ENCODE measurements at regions not wholly inside any gene's neighbourhood (a gene's known extent, or its start where the extent isn't known, plus 50 kb on each side); places are given as distances from the start of the nearest gene placed in this dataset.

DNA sequence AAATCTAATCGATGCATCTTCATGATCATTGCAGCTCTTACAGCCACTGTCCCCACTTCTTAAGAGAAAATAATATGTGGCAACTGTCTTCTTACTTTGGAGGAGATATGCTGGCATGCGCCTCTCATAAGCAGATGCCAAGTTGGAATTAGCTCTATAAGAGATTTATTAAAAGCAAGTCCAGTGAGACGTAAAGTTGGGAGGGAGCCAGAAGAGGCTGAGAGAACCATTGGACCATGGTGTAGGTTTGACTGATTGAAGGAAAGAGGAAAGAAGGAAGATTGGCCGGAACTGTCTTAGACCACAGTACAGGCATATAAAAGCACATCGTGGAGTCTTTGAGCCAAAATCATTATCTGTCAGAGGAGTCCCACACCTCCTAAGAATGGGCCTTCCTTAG lies 265.7 kb upstream of the ZC3H15 start:
- no peak for DNase-seq
- in situ Hi-C loops (cut with HindIII; ENCODE audit: low pct_ligation_motif_present, low pct_unique_long_range_greater_than_20kb, low sequenced_read_pairs), result no loop called here

DNA sequence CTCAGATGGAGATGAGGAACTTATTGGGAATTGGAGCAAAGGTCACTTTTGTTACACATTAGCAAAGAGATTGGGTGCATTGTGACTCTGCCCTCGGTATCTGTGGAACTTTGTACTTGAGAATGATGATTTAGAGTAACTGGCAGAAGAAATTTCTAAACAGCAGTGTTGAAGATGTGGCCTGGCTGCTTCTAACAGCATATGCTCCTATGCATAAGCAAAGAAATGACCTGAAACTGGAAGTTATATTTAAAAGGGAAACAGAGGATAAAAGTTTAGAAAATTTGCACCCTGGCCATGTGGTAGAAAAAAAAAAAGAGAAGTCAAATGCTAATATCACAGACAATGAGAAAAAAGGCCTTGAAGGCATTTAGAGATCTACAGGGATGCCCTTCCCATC lies 256.8 kb upstream of the ZC3H15 start:
- no peak for DNase-seq
- in situ Hi-C loops (cut with HindIII; ENCODE audit: low pct_ligation_motif_present, low pct_unique_long_range_greater_than_20kb, low sequenced_read_pairs), result no loop called here

DNA sequence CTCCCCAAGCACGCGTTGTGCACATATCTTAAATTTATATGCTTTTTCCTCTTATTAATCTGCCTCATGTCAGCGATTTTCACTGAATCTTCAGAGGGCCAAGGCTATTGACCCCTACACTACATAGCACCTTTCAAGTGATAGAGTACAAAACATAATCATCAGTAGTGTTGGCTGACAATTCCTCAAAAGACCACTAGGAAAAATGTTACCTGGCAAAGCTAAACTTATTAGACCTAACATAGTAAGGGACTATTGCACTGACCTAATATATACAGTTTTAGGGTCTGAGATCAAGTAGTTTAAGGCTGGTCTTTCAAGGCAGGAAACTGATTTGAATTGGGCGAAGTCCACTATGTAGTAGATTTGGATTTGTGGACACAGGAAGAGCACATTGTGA lies 244.2 kb upstream of the ZC3H15 start:
- DNase-seq, result no peak

DNA sequence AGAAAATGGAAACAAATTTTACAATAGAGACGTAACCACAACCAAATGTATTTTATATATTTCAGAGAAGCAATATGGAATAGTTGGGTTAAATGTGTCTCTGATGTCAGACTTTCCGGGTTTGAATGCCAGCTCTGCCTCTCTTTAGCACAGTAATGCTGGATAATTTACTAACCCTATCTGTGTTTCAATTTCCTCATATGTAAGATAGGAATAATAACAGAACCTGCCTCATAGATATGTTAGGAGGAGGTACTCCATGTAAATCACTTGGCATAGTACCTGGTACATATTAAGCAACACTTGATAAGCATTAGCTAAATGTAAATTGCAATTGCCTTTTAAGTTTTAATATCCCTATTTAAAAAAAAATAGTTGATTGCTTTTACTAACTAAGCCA lies 231.3 kb upstream of the ZC3H15 start:
- in situ Hi-C loops (cut with HindIII; ENCODE audit: low pct_ligation_motif_present, low pct_unique_long_range_greater_than_20kb, low sequenced_read_pairs), result no loop called here

More for the DNA sequence above, 244.2 kb upstream of the ZC3H15 start:
- in situ Hi-C loops (cut with HindIII; ENCODE audit: low pct_ligation_motif_present, low pct_unique_long_range_greater_than_20kb, low sequenced_read_pairs), result no loop called here

DNA sequence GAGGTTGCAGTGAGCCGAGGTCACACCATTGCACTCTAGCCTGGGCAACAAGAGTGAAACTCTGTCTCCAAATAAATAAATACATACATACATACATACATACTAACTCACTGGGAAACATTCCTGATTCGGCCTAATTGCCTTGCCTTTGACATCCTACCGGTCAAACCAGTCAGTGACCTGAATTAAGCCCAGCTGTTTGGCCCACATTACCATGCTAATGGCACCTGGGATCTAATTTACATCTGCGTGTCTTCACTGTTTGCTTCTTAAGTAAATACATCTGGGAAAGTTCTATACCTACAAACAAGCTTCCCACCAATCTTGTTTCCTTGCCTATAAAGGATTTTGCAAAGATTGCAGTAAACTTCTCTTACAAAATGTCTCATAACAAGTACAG lies 230.2 kb upstream of the ZC3H15 start:
- in situ Hi-C loops (cut with HindIII; ENCODE audit: low pct_ligation_motif_present, low pct_unique_long_range_greater_than_20kb, low sequenced_read_pairs), result no loop called here
- no peak for DNase-seq

More for the DNA sequence above, 231.3 kb upstream of the ZC3H15 start:
- no peak for DNase-seq

DNA sequence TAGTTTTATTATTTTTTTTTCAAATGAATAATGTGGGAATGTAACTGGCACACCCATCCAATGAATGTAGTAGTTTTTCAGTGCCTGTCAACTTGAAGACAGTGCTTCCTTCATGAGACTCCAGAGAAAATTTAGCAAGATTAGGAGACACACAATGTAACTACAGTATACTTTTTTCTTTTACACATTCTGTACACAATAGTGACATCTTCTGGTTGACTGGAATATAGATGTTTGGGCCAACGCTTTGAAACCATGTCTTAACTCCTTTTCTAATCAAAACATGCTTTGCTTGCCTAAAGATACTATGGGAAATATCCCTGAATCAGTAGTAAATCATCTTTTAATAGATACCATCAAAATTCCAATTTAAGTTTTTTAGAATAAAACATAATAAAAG lies 229.5 kb upstream of the ZC3H15 start:
- in situ Hi-C loops (cut with HindIII; ENCODE audit: low pct_ligation_motif_present, low pct_unique_long_range_greater_than_20kb, low sequenced_read_pairs), result no loop called here
- peak; percentile 55 for DNase-seq

DNA sequence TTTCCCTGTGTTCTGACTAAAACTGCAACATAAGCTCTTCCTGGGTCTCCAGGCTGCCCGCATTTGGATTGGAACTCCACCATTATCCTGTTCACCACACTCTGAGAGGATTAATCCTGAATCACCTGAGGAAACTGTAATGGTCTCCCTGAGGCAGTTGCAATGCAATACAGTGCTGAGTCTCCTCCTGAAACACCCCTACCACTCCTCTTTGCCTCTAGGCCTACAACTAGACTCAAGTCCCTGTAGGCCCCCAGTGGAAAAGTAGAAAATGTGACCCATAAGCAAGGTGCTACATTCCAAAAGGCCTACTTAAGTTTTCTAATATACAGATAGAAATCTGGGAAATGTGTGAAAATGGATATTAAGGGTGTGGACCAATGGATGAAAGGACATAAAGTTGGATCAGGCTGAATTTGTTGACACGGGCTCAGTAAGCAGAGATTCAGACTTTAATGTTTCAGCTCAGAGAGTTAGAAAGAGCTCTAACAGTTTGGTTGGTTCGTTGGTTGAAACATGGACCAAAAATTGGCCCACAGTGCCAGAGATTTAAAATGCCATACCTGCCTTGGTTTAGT lies 222.3 kb upstream of the ZC3H15 start:
- in situ Hi-C loops (cut with HindIII; ENCODE audit: low pct_ligation_motif_present, low pct_unique_long_range_greater_than_20kb, low sequenced_read_pairs), result no loop called here

DNA sequence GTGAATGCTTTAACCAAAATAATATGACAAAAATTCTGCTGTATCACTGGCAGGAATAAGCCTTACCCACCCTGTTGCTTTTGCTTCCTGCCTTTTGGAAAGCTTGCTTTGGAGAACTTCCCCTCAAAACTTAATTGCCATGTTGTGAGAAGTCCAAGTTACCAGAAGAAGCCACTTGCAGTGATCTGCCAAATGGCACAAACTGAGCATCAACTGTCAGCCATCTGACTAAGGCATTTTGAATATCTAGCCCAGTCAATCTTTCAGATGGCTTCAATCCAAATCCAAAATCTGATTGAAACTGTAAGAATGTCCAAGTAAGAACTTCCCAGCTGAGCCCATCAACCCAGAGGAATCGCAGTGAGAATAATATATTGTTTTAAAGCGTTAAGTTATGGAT lies 216.5 kb upstream of the ZC3H15 start:
- in situ Hi-C loops (cut with HindIII; ENCODE audit: low pct_ligation_motif_present, low pct_unique_long_range_greater_than_20kb, low sequenced_read_pairs), result no loop called here
- no peak for DNase-seq

More for the DNA sequence above, 222.3 kb upstream of the ZC3H15 start:
- no peak for DNase-seq

DNA sequence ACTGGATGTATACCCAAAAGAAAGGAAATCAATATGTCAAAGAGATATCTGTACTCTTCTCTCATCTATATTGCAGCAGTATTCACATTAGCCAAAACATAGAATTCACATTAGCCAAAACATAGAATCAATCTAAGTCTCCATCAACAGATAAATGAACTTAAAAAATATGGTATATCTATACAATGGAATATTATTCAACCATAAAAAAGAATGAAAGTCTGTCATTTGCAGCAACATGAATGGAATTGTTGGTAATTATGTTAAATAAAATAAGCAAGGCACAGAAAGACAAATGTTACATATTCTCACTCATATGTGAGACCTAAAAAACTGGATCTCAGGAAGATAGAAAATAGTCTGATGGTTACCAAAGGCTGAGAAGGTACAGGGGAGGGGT lies 212.1 kb upstream of the ZC3H15 start:
- in situ Hi-C loops (cut with HindIII; ENCODE audit: low pct_ligation_motif_present, low pct_unique_long_range_greater_than_20kb, low sequenced_read_pairs), result no loop called here
- no peak for DNase-seq

DNA sequence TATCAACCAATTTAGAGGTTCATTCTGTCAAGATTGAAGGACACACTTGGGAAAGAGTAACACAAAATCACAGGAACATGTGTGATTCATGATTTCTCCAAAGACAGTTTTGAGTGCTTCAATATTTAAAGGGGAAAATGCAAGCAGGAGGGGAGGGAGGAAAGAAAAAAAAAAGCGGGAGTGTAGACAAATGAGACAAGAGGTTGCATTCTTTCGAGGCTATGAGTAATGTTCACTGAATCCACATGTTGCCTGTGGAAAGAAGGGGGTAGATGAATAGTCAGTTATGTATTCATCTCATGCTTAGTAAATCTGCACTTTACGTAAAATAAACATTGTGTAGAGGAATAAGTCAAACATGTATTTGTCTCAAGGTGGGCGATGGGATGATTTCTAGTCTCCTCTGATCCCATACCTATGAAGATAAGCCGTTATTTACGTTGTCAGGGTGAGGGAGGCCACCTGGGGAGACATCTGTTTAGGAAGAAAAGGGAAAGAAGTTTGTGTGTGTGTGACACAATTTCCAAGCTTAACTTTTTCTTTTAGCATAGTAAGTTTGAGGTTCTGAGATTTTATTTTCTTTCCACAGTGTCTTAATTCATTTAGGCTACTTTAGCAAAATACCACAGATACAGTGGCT lies 211.0 kb upstream of the ZC3H15 start:
- in situ Hi-C loops (cut with HindIII; ENCODE audit: low pct_ligation_motif_present, low pct_unique_long_range_greater_than_20kb, low sequenced_read_pairs), result no loop called here
- DNase-seq, result no peak

DNA sequence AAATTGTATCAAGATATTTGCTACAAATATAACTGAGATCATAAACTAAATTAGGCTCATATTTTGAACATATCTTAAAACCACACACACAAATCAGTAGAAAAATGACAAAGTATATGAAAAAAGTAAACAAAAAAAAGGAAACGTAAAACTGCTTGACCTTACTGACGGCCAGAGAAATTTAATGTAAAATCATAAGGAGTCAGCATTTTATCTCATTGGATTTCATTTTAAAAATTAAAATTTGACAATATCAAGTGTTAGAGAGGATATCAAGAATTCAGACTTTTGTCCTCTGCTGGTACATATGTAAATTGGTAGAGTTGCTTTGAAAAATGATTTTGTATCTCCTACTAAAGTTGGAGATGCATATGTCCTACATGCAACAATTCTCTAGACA lies 209.2 kb upstream of the ZC3H15 start:
- in situ Hi-C loops (cut with HindIII; ENCODE audit: low pct_ligation_motif_present, low pct_unique_long_range_greater_than_20kb, low sequenced_read_pairs), result no loop called here
- no peak for DNase-seq

DNA sequence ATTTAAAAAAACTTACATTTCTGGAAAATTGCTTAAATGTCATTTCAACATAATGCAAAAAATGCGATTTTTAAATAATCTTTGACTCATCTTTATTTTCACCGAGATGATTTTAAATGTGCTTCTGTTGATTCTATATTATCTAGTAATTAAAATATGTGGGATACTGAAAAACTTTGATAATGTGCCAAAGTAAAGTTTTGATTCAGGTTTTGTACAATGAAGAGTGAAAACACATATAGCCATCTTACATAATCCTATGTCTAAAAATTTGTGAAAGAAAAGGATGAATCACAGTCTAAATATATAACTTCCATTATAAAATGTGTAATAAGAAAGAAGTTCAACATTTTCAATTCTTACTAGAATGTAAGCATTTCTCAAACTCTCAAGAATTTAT lies 204.3 kb upstream of the ZC3H15 start:
- DNase-seq, result no peak
- in situ Hi-C loops (cut with HindIII; ENCODE audit: low pct_ligation_motif_present, low pct_unique_long_range_greater_than_20kb, low sequenced_read_pairs), result no loop called here

DNA sequence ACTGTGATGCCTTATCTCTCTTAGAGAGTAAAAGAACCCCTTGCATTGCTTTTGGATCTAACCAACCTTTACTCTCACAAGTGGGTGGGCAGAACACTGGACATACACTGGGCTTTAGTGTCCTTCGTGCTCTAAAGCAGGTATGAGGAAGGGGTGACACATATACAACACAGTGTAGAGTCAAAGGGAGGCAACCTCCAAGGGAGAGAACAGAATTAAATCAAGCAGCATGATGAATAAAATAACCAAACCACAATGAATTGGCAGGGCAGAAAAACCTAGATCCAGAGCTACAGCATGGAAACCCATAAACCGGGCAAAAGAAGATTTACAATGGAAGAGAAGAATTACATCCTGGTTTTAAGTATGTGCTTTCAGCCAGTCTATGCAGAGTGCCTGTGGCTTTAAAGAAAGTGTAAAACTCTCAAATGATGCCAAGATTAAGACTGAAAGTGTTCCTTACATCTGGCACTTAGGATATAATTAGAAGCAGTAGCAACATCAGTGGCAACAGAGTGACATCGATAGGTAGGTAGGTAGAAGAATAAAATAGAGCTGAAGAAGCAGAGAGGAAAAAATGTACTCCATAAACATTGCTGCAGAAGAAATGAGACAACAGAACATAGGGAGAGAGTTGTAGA lies 191.7 kb upstream of the ZC3H15 start:
- DNase-seq, result no peak
- in situ Hi-C loops (cut with HindIII; ENCODE audit: low pct_ligation_motif_present, low pct_unique_long_range_greater_than_20kb, low sequenced_read_pairs), result no loop called here

DNA sequence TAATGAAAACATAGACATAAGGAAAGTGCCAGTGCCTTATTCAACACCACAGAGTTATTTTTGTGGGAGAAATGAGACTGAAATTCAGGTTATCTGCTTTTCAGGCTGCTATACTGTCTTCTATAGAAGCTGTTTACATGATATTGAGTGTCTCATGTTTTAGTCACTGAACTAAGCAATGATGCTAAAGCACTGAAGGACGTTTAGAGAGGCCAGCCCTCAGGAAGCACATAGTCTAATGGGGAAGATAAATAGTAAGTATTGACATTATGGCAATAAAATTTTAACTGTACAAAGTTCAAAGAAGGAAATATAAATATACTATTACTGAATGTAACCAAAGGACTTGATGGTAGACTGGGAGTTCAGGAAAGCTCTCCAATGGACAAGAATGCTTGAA lies 186.4 kb upstream of the ZC3H15 start:
- in situ Hi-C loops (cut with HindIII; ENCODE audit: low pct_ligation_motif_present, low pct_unique_long_range_greater_than_20kb, low sequenced_read_pairs), result no loop called here
- DNase-seq, result no peak

DNA sequence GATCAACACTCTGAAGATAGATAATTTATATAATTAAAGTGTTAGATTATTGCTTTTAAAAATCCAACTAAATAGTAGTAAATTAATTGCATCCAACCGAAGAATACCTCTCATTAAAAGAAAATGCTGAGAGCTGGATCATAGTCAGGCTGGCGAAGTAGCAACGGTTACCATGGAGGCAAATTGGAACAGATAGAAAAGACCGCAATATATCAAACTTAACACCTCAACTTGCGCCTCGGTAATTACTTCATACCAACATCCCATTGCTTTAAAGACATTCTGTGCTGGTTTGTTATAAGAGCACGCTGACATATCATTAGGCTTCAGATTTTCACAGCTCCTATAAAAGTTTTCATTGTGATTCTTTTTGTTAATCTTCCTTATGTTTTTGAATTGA lies 183.8 kb upstream of the ZC3H15 start:
- no peak for DNase-seq
- in situ Hi-C loops (cut with HindIII; ENCODE audit: low pct_ligation_motif_present, low pct_unique_long_range_greater_than_20kb, low sequenced_read_pairs), result no loop called here

DNA sequence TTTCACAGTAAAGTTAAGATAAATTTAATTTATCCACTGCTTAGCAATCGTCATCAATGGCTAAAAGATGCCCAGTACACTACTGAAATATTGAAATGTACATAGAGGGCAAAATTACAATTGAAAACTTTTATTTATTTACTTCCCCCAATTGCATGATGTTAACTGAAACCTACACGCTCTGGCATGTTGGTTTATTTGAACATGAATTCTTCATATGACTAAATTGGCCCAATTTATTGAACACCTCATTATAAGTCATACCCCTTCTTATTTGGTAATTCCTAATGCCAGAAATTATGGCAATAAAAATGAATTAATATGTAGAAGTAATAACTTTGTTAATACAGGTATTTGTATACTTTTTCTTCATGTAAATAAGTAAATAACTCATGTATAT lies 183.0 kb upstream of the ZC3H15 start:
- in situ Hi-C loops (cut with HindIII; ENCODE audit: low pct_ligation_motif_present, low pct_unique_long_range_greater_than_20kb, low sequenced_read_pairs), result no loop called here
- DNase-seq, result no peak

DNA sequence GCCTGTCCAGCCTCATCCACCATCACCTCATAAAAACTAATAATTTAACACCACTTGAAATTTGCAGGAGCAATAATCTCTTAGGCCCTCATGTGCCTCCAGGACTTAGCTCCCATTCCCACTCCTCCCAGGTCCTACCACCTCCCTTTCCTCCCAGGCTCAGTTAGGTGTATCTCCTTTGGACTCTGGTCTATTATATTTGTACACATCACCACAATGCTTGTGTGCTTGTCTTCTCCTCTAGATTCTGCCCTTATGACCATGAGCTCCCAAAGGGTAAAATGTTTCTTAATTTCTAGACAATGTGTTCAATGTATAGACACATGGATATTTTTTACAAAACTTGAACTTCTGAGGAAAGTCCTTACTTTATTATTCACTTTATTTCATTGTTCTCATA lies 182.0 kb upstream of the ZC3H15 start:
- no peak for DNase-seq
- in situ Hi-C loops (cut with HindIII; ENCODE audit: low pct_ligation_motif_present, low pct_unique_long_range_greater_than_20kb, low sequenced_read_pairs), result no loop called here

DNA sequence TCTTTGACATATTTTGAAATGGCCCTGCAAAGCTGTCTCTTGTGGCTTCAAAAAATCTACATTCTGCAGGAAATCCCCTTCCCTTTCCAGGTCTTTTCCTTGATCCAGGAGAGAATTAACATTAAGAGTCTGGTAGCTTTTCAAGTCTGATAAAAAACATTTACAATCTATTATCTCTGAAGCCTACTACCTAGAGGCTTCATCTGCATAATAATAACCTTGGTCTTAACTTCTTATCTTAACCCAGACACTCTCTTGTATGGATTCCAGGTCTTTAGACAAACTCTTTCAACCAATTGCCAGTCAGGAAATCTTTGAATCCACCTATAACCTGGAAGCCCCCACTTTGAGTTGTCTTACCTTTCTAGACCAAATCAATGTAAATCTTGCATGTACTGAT lies 179.3 kb upstream of the ZC3H15 start:
- in situ Hi-C loops (cut with HindIII; ENCODE audit: low pct_ligation_motif_present, low pct_unique_long_range_greater_than_20kb, low sequenced_read_pairs), result no loop called here
- no peak for DNase-seq

DNA sequence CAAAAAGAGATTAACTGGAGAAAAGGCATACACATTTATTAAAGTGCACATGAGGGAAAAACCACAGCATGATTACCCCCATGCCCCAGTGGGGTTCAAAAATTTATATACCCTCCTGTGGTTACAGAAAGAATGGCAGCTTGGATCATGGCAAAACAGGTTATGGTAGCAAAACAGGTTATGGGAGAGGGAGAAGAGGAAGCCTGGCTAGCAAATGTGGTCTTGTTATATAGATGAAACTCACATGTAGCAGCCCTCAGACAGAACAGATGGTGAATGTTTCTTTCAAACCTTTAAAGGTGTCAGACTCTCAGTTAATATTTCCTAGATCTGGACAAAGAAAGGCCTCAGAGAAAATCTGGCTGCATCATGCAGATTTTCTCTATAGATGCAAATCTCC lies 178.2 kb upstream of the ZC3H15 start:
- no peak for DNase-seq
- in situ Hi-C loops (cut with HindIII; ENCODE audit: low pct_ligation_motif_present, low pct_unique_long_range_greater_than_20kb, low sequenced_read_pairs), result no loop called here

DNA sequence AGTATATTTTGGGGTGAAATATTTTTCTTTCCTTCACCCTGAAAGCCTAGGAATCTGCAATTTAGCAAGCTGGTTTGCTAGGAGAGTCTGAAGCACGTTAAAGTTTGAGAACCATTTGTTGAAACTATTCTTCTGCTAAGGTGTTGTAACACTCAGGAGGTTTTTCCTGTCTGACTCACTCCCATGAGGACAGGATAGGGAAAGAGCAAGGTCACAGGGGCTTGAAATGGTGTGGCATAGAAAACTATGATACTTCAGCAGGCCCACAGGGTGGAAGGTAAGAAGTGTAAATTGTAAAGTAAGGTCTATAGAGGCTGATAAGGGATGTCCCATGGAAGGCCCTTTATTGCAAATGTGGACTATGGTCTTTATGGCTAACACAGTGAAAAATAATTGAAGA lies 177.7 kb upstream of the ZC3H15 start:
- DNase-seq, result peak; percentile 13
- in situ Hi-C loops (cut with HindIII; ENCODE audit: low pct_ligation_motif_present, low pct_unique_long_range_greater_than_20kb, low sequenced_read_pairs), result no loop called here

Data from ACHN (cell line).